OCI-LY1 (cell line): ENCODE measurements at regions not wholly inside any gene's neighbourhood (a gene's known extent, or its start where the extent isn't known, plus 50 kb on each side); places are given as distances from the start of the nearest gene placed in this dataset.

Experiments used
- H2AFZ ChIP-seq: fragments of 200-600 bp; sonication (generic), shearing (Covaris generic); 2 replicates; pipeline ENCODE4 v1.6.0; 2014; ENCODE audit warnings: antibody characterized with exemption, mild to moderate bottlenecking, low read length
- H3F3A ChIP-seq: fragments of 200-600 bp; sonication (generic), shearing (Covaris generic); 2 replicates; pipeline ENCODE4 v1.6.0; 2014; ENCODE audit warnings: mild to moderate bottlenecking, antibody characterized with exemption, low read length, moderate library complexity; ENCODE audit not compliant: insufficient read depth
- H3K27ac ChIP-seq: fragments of 200-600 bp; sonication (generic); 2 replicates; pipeline ENCODE4 v1.5.1; 2014; ENCODE audit warnings: low read length, mixed run types, mild to moderate bottlenecking, low read depth; ENCODE audit not compliant: poor library complexity, severe bottlenecking
- H3K27me3 ChIP-seq: fragments of 200-600 bp; sonication (generic); 2 replicates; pipeline ENCODE4 v1.6.0; 2014; ENCODE audit warnings: antibody characterized with exemption, mild to moderate bottlenecking, low read length, moderate library complexity; ENCODE audit not compliant: insufficient read depth
- H3K36me3 ChIP-seq: fragments of 200-600 bp; sonication (generic); 2 replicates; pipeline ENCODE4 v1.6.1; 2014; ENCODE audit warnings: mild to moderate bottlenecking, antibody characterized with exemption, low read length, moderate library complexity, mixed read lengths; ENCODE audit not compliant: insufficient read depth
- H3K4me1 ChIP-seq: fragments of 200-600 bp; sonication (generic); 2 replicates; pipeline ENCODE4 v1.5.1; 2014; ENCODE audit warnings: mild to moderate bottlenecking, low read length, moderate library complexity; ENCODE audit not compliant: insufficient read depth, severe bottlenecking
- H3K4me2 ChIP-seq: fragments of 200-600 bp; sonication (generic), shearing (Covaris generic); 2 replicates; pipeline ENCODE4 v1.6.1; 2014; ENCODE audit warnings: low read length
- H3K4me3 ChIP-seq: fragments of 200-600 bp; sonication (generic); 2 replicates; pipeline ENCODE4 v1.5.1; 2014; ENCODE audit warnings: low read length, low read depth, mild to moderate bottlenecking, mixed read lengths; ENCODE audit not compliant: poor library complexity, severe bottlenecking
- H3K79me2 ChIP-seq: fragments of 200-600 bp; shearing (Covaris generic); 2 replicates; pipeline ENCODE4 v1.6.1; 2016; ENCODE audit warnings: mixed run types, low read length, mixed read lengths; ENCODE audit not compliant: insufficient read depth
- H3K9ac ChIP-seq: fragments of 200-600 bp; sonication (generic), shearing (Covaris generic); 2 replicates; pipeline ENCODE4 v1.6.1; 2014; ENCODE audit warnings: mild to moderate bottlenecking, low read length, mixed read lengths
- H3K9me2 ChIP-seq: fragments of 200-600 bp; sonication (generic), shearing (Covaris generic); 2 replicates; pipeline ENCODE4 v1.6.1; 2014; ENCODE audit warnings: low read depth, mild to moderate bottlenecking, low read length, mixed read lengths
- H3K9me3 ChIP-seq: fragments of 200-600 bp; shearing (Covaris generic); 2 replicates; pipeline ENCODE4 v1.6.1; 2014; ENCODE audit warnings: low read length, mixed read lengths
- H4K20me1 ChIP-seq: fragments of 200-600 bp; sonication (generic), shearing (Covaris generic); 2 replicates; pipeline ENCODE4 v1.6.0; 2016; ENCODE audit warnings: mild to moderate bottlenecking, low read length; ENCODE audit not compliant: insufficient read depth
- EZH2 ChIP-seq: fragments of 200-600 bp; sonication (generic), shearing (Covaris generic); IDR thresholded peaks from 2 replicates; pipeline ENCODE4 v1.8.0; 2017; ENCODE audit warnings: borderline replicate concordance, mixed run types, mild to moderate bottlenecking, antibody characterized with exemption, low read length, moderate library complexity, mixed read lengths
- TF ChIP-seq, protein P1 (sequence below): fragments of 200-600 bp; sonication (generic), shearing (Covaris generic); IDR thresholded peaks from 2 replicates; pipeline ENCODE4 v1.5.1; 2017; ENCODE audit warnings: mild to moderate bottlenecking, antibody characterized with exemption, low read length, moderate library complexity, mixed read lengths

DNA sequence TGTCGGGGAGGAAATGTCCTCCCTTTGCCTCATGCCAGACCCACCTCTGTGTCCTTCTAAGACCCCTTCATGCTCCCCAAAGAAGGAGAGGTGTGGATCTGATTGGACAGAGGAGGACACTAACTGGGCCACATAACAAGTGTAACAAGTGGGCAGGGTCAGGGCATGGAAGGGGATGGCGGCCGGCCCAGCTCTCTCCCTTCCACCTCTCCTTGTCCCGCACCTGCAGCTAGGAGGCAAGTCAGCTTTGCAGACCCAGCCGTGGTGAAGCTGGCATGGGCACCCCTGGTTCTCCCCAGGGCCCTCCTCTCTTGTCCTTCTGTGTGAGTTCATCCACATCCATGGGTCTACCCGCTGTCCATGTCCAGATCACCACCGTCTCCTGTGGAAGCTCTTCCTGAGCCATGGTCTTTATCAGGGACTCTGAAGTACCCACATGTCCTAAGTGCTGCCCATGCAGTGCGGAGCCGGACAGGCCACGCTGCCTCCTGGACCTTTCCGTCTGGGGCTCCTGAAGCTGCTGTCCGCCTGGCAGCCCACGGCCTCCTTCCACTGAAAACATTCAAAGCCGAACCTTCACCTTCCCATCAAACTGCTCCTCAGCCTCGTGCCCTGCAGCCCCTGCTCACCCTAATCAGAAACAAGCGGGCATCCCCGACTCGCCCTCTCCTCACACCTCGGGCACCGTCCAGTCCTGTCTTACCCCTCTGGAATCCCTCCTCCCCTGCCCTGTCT is 460.5 kb downstream of the PTPRU start:
- Histone ChIP-seq H3K4me3 (no peak overlapping the region), H3F3A (no peaks in the 10 kb centered on the region), H3K27ac (no peak overlapping the region), H3K36me3 (no peaks in the 10 kb centered on the region), H3K9me2 (no peaks in the 10 kb centered on the region), H4K20me1 (no peaks in the 10 kb centered on the region), H3K9me3 (no peaks in the 10 kb centered on the region), H3K9ac (no peak overlapping the region), H3K27me3 (0 out of 2 replicates have a peak, but pooled peaks cover 3% of the 10 kb centered on the region), H3K4me2 (no peak overlapping the region), H3K4me1 (no peaks in the 10 kb centered on the region), H3K79me2 (no peaks in the 10 kb centered on the region), H2AFZ (no peak overlapping the region)
- no peak for TF ChIP-seq EZH2
- TF ChIP-seq, protein P1, sequence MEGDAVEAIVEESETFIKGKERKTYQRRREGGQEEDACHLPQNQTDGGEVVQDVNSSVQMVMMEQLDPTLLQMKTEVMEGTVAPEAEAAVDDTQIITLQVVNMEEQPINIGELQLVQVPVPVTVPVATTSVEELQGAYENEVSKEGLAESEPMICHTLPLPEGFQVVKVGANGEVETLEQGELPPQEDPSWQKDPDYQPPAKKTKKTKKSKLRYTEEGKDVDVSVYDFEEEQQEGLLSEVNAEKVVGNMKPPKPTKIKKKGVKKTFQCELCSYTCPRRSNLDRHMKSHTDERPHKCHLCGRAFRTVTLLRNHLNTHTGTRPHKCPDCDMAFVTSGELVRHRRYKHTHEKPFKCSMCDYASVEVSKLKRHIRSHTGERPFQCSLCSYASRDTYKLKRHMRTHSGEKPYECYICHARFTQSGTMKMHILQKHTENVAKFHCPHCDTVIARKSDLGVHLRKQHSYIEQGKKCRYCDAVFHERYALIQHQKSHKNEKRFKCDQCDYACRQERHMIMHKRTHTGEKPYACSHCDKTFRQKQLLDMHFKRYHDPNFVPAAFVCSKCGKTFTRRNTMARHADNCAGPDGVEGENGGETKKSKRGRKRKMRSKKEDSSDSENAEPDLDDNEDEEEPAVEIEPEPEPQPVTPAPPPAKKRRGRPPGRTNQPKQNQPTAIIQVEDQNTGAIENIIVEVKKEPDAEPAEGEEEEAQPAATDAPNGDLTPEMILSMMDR = no peak

DNA sequence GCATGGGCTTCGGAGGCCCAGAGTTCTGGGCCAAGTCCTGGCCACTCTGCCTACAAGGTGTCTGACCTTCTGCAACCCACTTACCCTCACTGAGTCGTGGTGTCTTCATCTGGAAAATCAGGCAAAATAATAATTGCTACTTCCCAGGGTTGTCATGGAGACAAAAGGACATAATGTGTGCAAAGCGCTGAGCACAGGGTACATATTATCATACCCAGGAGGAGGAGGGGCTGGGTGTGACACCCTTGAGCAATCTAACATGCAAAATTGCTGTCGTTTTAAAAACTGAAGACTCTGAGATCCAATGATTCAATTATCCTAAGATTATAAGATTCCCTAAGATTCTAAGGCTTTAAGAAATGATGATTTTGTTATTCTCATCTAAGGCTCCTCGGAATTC is 459.5 kb downstream of the PTPRU start:
- no peak overlapping the region for H3K9ac ChIP-seq
- no peaks in the 10 kb centered on the region for H3K4me1 ChIP-seq
- H3K4me2 ChIP-seq = no peak overlapping the region
- no peaks in the 10 kb centered on the region for H3K79me2 ChIP-seq
- H4K20me1 ChIP-seq = no peaks in the 10 kb centered on the region
- no peak overlapping the region for H3K4me3 ChIP-seq
- no peaks in the 10 kb centered on the region for H3K9me2 ChIP-seq
- no peak for TF ChIP-seq EZH2
- TF ChIP-seq, protein P1 = no peak
- no peaks in the 10 kb centered on the region for H3K36me3 ChIP-seq
- H3F3A ChIP-seq = no peaks in the 10 kb centered on the region
- no peaks in the 10 kb centered on the region for H3K9me3 ChIP-seq
- no peak overlapping the region for H2AFZ ChIP-seq
- H3K27ac ChIP-seq = no peak overlapping the region
- 0 out of 2 replicates have a peak, but pooled peaks cover 3% of the 10 kb centered on the region for H3K27me3 ChIP-seq

DNA sequence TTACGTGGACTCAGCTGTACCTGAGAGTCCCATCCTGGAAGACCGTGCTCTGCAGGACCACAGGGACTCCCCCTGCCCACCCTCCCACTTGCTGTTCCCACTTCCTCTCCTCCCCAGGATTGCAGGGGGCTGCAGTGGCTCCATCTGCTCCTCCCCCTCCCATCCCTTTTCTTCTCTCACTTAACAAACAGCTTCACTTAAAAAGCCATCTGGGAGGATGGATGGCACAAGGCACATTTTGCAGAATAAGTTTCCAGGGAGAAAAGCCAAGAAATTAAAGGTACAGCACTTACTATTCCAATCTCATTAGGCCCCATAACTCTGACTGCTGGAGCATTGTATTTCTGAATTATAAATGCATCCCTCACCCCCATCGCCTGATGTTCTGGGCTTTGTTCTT is 458.7 kb downstream of the PTPRU start:
- Histone ChIP-seq H3K9me2 (no peaks in the 10 kb centered on the region), H3F3A (no peaks in the 10 kb centered on the region), H3K9ac (no peak overlapping the region), H3K4me3 (no peak overlapping the region), H2AFZ (no peak overlapping the region), H3K27me3 (peaks cover 8% of the 10 kb centered on the region; the same call in 1 of the 2 replicates), H3K4me2 (no peak overlapping the region), H3K79me2 (no peaks in the 10 kb centered on the region), H3K9me3 (no peaks in the 10 kb centered on the region), H4K20me1 (no peaks in the 10 kb centered on the region), H3K36me3 (no peaks in the 10 kb centered on the region), H3K27ac (no peak overlapping the region), H3K4me1 (no peaks in the 10 kb centered on the region)
- TF ChIP-seq EZH2 = no peak
- TF ChIP-seq, protein P1 = no peak
